ENCODE measurements at regions not wholly inside any gene's neighbourhood (a gene's known extent, or its start where the extent isn't known, plus 50 kb on each side); places are given as distances from the start of the nearest gene placed in this dataset.

- no peak for TF ChIP-seq POLR2A (IDR thresholded peaks at IDR 0.05)
- TF ChIP-seq, protein P1, sequence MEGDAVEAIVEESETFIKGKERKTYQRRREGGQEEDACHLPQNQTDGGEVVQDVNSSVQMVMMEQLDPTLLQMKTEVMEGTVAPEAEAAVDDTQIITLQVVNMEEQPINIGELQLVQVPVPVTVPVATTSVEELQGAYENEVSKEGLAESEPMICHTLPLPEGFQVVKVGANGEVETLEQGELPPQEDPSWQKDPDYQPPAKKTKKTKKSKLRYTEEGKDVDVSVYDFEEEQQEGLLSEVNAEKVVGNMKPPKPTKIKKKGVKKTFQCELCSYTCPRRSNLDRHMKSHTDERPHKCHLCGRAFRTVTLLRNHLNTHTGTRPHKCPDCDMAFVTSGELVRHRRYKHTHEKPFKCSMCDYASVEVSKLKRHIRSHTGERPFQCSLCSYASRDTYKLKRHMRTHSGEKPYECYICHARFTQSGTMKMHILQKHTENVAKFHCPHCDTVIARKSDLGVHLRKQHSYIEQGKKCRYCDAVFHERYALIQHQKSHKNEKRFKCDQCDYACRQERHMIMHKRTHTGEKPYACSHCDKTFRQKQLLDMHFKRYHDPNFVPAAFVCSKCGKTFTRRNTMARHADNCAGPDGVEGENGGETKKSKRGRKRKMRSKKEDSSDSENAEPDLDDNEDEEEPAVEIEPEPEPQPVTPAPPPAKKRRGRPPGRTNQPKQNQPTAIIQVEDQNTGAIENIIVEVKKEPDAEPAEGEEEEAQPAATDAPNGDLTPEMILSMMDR (IDR thresholded peaks at IDR 0.05), result no peak
These were observed 958.4 kb upstream of the SLC10A2 start for GRCh38 chr13:104024416-104025170.

Data from vagina (tissue), 2 donors.